CD4-positive, alpha-beta T cell (primary cell): ENCODE measurements at regions not wholly inside any gene's neighbourhood (a gene's known extent, or its start where the extent isn't known, plus 50 kb on each side); places are given as distances from the start of the nearest gene placed in this dataset.

Source experiments
- ATAC-seq: fragments of 200-7000 bp; cut with Tn5 transposase; one replicate; pipeline ENCODE4 v1.10.0; 2022; ENCODE audit warnings: mild to moderate bottlenecking; ENCODE audit not compliant: poor library complexity
- CTCF ChIA-PET: fragments of 350-600 bp; sonication (Branson Sonifier 250); formaldehyde crosslinking; loops from one replicate; lab custom pipeline; 2021; ENCODE audit warnings: antibody characterized with exemption, inconsistent platforms; lab: Charles Lee
- POLR2A ChIA-PET: fragments of 350-600 bp; sonication (Branson Sonifier 250); formaldehyde crosslinking; loops from one replicate; lab custom pipeline; 2021; ENCODE audit warnings: antibody characterized with exemption, inconsistent platforms; lab: Charles Lee
- DNase-seq, 14 experiments: peaks; one replicate each; pipeline ENCODE4 v3.0.0-alpha.2; 2013 to 2020; ENCODE audit warnings: mixed read lengths in 2 of 14
- H3K27ac ChIP-seq, 2 donors: one replicate each; pipeline versions ENCODE4 v1.5.1 to v1.7.0; 2013; ENCODE audit warnings: low read length in 2 of 2, low read depth in 1 of 2, mild to moderate bottlenecking in 1 of 2
- H3K27me3 ChIP-seq, 2 experiments: 1 replicate in 1 of 2; 2 replicates in 1 of 2; pipeline versions ENCODE4 v1.6.1 to v1.7.0; 2013; ENCODE audit warnings: low read length in 2 of 2, control low read depth in 1 of 2, mild to moderate bottlenecking in 1 of 2, moderate library complexity in 1 of 2; ENCODE audit not compliant: insufficient read depth in 2 of 2, control insufficient read depth in 1 of 2
- H3K36me3 ChIP-seq: one replicate; pipeline ENCODE4 v1.6.1; 2013; ENCODE audit warnings: low read length, control low read depth; ENCODE audit not compliant: insufficient read depth
- H3K4me1 ChIP-seq: one replicate; pipeline ENCODE4 v1.6.1; 2013; ENCODE audit warnings: low read length, control low read depth; ENCODE audit not compliant: insufficient read depth
- H3K4me3 ChIP-seq: one replicate; pipeline ENCODE4 v1.5.1; 2013; ENCODE audit warnings: mild to moderate bottlenecking, low read length, moderate library complexity
- H3K9me3 ChIP-seq, 2 experiments: 1 replicate in 1 of 2; 2 replicates in 1 of 2; pipeline versions ENCODE4 v1.6.1 to v1.7.0; 2013; ENCODE audit warnings: low read length in 2 of 2, mild to moderate bottlenecking in 2 of 2, control low read depth in 1 of 2, moderate library complexity in 1 of 2; ENCODE audit not compliant: control insufficient read depth in 1 of 2, insufficient read depth in 1 of 2
- H3K27ac Mint-ChIP-seq: one replicate; pipeline ENCODE4 v1.8.0; 2020; ENCODE audit warnings: mixed read lengths
- H3K27me3 Mint-ChIP-seq: one replicate; pipeline ENCODE4 v1.8.0; 2021; ENCODE audit warnings: mixed read lengths
- H3K36me3 Mint-ChIP-seq: one replicate; pipeline ENCODE4 v1.8.0; 2021; ENCODE audit warnings: low read depth, mixed read lengths
- H3K4me1 Mint-ChIP-seq: one replicate; pipeline ENCODE4 v1.8.0; 2021; ENCODE audit warnings: low read depth, mixed read lengths
- H3K4me3 Mint-ChIP-seq: one replicate; pipeline ENCODE4 v1.8.0; 2020; ENCODE audit warnings: mild to moderate bottlenecking, mixed read lengths
- H3K9me3 Mint-ChIP-seq: one replicate; pipeline ENCODE4 v1.8.0; 2020; ENCODE audit warnings: mixed read lengths
- CTCF ChIP-seq: fragments of 200-600 bp; IDR thresholded peaks from one replicate; pipeline ENCODE4 v1.8.0; 2022; ENCODE audit warnings: antibody characterized with exemption, mild to moderate bottlenecking
- intact Hi-C, 2 experiments: fragments of 100-400 bp; cut with DNase I in 1 of 2; cut with micrococcal nuclease in 1 of 2; formaldehyde crosslinking; loops; one replicate each; pipeline versions ENCODE4 v1.15.1 to v1.9.0; 2023 to 2025; cut with DNase I, micrococcal nuclease

GRCh38 chr11:97356144-97356543, 966.3 kb downstream of the JRKL start:
- Histone ChIP-seq H3K27me3 (no peaks in the 10 kb centered on the region), H3K27ac (no peak overlapping the region), H3K36me3 (no peaks in the 10 kb centered on the region), H3K9me3 (no peaks in the 10 kb centered on the region), H3K4me1 (no peaks in the 10 kb centered on the region), H3K4me3 (no peak overlapping the region)
- Mint-ChIP-seq H3K4me3 (no peak overlapping the region), H3K27me3 (no peaks in the 10 kb centered on the region), H3K36me3 (no peaks in the 10 kb centered on the region), H3K27ac (no peak overlapping the region), H3K4me1 (no peaks in the 10 kb centered on the region), H3K9me3 (peaks cover 6% of the 10 kb centered on the region)
- no peak for TF ChIP-seq CTCF
- ATAC-seq (no peak), DNase-seq (no peak)
- intact Hi-C loops, result no loop called here
- ChIA-PET POLR2A (no interaction called here), CTCF (no interaction called here)

GRCh38 chr11:97359016-97359415, 969.2 kb downstream of the JRKL start:
- no peaks in the 10 kb centered on the region for H3K36me3 Mint-ChIP-seq
- DNase-seq (no peak), ATAC-seq (no peak)
- ChIA-PET CTCF (no interaction called here), POLR2A (no interaction called here)
- no peak overlapping the region for H3K4me3 Mint-ChIP-seq
- H3K27me3 Mint-ChIP-seq, result no peaks in the 10 kb centered on the region
- no peaks in the 10 kb centered on the region for H3K4me1 Mint-ChIP-seq
- H3K36me3 ChIP-seq, result no peaks in the 10 kb centered on the region
- intact Hi-C loops, result no loop called here
- H3K4me3 ChIP-seq, result no peak overlapping the region
- H3K27ac ChIP-seq, result no peak overlapping the region
- no peaks in the 10 kb centered on the region for H3K9me3 ChIP-seq
- TF ChIP-seq CTCF, result no peak
- peaks cover 4% of the 10 kb centered on the region for H3K9me3 Mint-ChIP-seq
- H3K27ac Mint-ChIP-seq, result no peak overlapping the region
- H3K4me1 ChIP-seq, result no peaks in the 10 kb centered on the region
- H3K27me3 ChIP-seq, result no peaks in the 10 kb centered on the region

GRCh38 chr11:97361812-97362378, 972.1 kb downstream of the JRKL start:
- no peaks in the 10 kb centered on the region for H3K27me3 ChIP-seq
- ChIA-PET POLR2A (no interaction called here), CTCF (no interaction called here)
- no peak overlapping the region for H3K27ac Mint-ChIP-seq
- H3K9me3 Mint-ChIP-seq, result peaks cover 10% of the 10 kb centered on the region
- no peaks in the 10 kb centered on the region for H3K4me1 Mint-ChIP-seq
- no peaks in the 10 kb centered on the region for H3K27me3 Mint-ChIP-seq
- intact Hi-C loops, result no loop called here
- no peak for ATAC-seq
- no peaks in the 10 kb centered on the region for H3K36me3 ChIP-seq
- H3K36me3 Mint-ChIP-seq, result no peaks in the 10 kb centered on the region
- H3K9me3 ChIP-seq, result no peaks in the 10 kb centered on the region
- H3K27ac ChIP-seq, result no peak overlapping the region
- no peak for DNase-seq
- no peak for TF ChIP-seq CTCF
- no peaks in the 10 kb centered on the region for H3K4me1 ChIP-seq
- H3K4me3 ChIP-seq, result no peak overlapping the region
- H3K4me3 Mint-ChIP-seq, result no peak overlapping the region
